ENCODE measurements at regions not wholly inside any gene's neighbourhood (a gene's known extent, or its start where the extent isn't known, plus 50 kb on each side); places are given as distances from the start of the nearest gene placed in this dataset.

- no peak for TF ChIP-seq CTCF (IDR thresholded peaks at IDR 0.05)
- no peak for DNase-seq (ENCODE audit: low spot score)
- no peak overlapping the region for H3K4me3 Mint-ChIP-seq (ENCODE audit: unreplicated experiment)
- no peaks in the 10 kb centered on the region for H3K9me3 Mint-ChIP-seq (ENCODE audit: low read depth)
- peaks cover 25% of the 10 kb centered on the region for H3K27me3 Mint-ChIP-seq (ENCODE audit: low read depth)
- no peaks in the 10 kb centered on the region for H3K36me3 Mint-ChIP-seq (ENCODE audit: low read depth)
- H3K27ac Mint-ChIP-seq (ENCODE audit: unreplicated experiment), result no peak overlapping the region
- no peaks in the 10 kb centered on the region for H3K4me1 Mint-ChIP-seq (ENCODE audit: low read depth)
These were observed 599.6 kb downstream of the PTPRU start for GRCh38 chr1:29835874-29836273.

DNA sequence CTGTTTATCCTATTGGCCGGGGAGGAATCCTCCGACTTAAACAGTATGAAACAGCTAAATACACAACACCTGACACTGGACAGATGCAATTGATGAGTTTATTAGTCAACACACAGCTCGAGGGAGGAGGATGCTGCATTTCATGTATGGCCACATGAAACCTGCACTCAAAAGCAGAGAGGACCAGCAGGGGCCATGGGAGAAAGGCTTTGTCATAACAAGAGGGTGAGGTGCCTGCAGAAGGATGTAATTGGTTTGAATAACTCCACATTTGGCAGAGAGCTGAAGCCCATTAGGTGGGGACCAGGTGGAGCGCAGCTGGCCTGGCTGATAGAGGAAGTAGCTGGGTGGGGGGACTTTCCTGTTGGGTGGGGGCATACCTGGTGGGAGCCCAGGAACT, 599.1 kb downstream of the PTPRU start:
- H3K4me1 Mint-ChIP-seq (ENCODE audit: low read depth), result no peaks in the 10 kb centered on the region
- TF ChIP-seq CTCF (IDR thresholded peaks at IDR 0.05), result no peak
- H3K27ac Mint-ChIP-seq (ENCODE audit: unreplicated experiment), result no peak overlapping the region
- H3K9me3 Mint-ChIP-seq (ENCODE audit: low read depth), result no peaks in the 10 kb centered on the region
- H3K27me3 Mint-ChIP-seq (ENCODE audit: low read depth), result peaks cover 28% of the 10 kb centered on the region
- no peaks in the 10 kb centered on the region for H3K36me3 Mint-ChIP-seq (ENCODE audit: low read depth)
- H3K4me3 Mint-ChIP-seq (ENCODE audit: unreplicated experiment), result no peak overlapping the region
- no peak for DNase-seq (ENCODE audit: low spot score)

DNA sequence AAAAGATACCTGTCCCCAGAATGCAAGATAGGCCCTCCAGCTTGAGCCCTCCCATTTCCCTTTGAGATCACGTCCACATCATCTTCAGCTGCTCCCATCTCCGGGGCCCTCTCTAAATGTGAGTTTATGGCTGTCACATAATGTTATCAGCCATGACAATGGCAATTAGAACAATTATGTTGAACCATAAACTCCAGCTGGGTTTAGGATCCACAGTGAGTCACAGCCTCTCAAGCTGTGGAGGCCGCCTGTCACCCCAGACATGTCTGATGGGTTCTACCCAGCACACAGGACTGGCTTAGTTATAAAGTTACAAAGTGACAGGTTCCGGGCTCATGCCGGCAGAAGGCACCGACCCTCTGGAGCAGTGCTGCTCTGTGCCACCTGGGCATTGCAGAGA, 597.3 kb downstream of the PTPRU start:
- no peak for TF ChIP-seq CTCF (IDR thresholded peaks at IDR 0.05)
- no peaks in the 10 kb centered on the region for H3K36me3 Mint-ChIP-seq (ENCODE audit: low read depth)
- no peak for DNase-seq (ENCODE audit: low spot score)
- H3K4me3 Mint-ChIP-seq (ENCODE audit: unreplicated experiment), result no peak overlapping the region
- H3K27me3 Mint-ChIP-seq (ENCODE audit: low read depth), result peaks cover 34% of the 10 kb centered on the region
- H3K27ac Mint-ChIP-seq (ENCODE audit: unreplicated experiment), result no peak overlapping the region
- no peaks in the 10 kb centered on the region for H3K9me3 Mint-ChIP-seq (ENCODE audit: low read depth)
- no peaks in the 10 kb centered on the region for H3K4me1 Mint-ChIP-seq (ENCODE audit: low read depth)

DNA sequence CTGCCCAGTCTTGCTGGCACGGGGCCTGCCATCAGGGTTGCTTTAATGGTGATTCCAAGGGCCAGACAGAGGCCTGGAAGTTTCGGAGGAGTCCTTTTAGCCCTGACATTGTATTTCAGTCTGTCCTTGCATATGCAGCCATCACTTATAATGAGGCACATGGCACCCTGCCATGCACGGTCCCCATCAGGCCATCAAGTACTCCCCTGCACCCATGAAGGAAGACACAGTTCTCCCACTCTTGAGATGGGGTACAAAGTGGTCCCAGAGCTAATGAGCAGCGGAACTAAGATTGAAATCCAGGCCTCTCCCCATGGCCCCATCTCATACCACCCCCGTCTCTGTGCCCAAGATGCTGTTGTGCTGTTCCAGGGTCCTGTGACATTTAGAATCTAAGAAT, 596.6 kb downstream of the PTPRU start:
- no peaks in the 10 kb centered on the region for H3K36me3 Mint-ChIP-seq (ENCODE audit: low read depth)
- DNase-seq (ENCODE audit: low spot score), result no peak
- H3K9me3 Mint-ChIP-seq (ENCODE audit: low read depth), result no peaks in the 10 kb centered on the region
- peaks cover 34% of the 10 kb centered on the region for H3K27me3 Mint-ChIP-seq (ENCODE audit: low read depth)
- no peak overlapping the region for H3K4me3 Mint-ChIP-seq (ENCODE audit: unreplicated experiment)
- TF ChIP-seq CTCF (IDR thresholded peaks at IDR 0.05), result no peak
- H3K4me1 Mint-ChIP-seq (ENCODE audit: low read depth), result no peaks in the 10 kb centered on the region
- no peak overlapping the region for H3K27ac Mint-ChIP-seq (ENCODE audit: unreplicated experiment)

DNA sequence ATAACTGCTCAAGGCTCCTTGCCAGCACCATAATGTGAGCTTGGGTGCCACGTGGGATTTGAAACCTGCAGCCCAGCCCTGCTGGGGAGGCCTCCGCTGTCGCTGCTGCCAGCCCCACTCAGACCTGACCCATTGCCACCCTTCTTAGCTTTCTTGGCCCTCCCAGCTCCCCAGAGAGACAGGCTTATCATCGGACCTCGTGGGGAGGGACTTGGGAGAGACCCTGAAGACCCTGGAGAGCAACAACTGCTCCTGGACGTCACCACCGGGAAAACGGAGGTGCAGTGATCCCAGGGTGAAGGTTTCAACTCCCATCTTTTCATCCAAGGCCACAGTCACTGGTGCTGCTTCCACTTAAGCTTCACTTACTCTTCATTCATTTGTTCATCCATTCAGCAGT, 596.1 kb downstream of the PTPRU start:
- Mint-ChIP-seq H3K36me3 (ENCODE audit: low read depth) (no peaks in the 10 kb centered on the region), H3K27ac (ENCODE audit: unreplicated experiment) (no peak overlapping the region), H3K4me1 (ENCODE audit: low read depth) (no peaks in the 10 kb centered on the region), H3K4me3 (ENCODE audit: unreplicated experiment) (no peak overlapping the region), H3K27me3 (ENCODE audit: low read depth) (peaks cover 36% of the 10 kb centered on the region), H3K9me3 (ENCODE audit: low read depth) (no peaks in the 10 kb centered on the region)
- DNase-seq (ENCODE audit: low spot score), result no peak
- no peak for TF ChIP-seq CTCF (IDR thresholded peaks at IDR 0.05)
